IgD-negative memory B cell (primary cell): ENCODE measurements at regions not wholly inside any gene's neighbourhood (a gene's known extent, or its start where the extent isn't known, plus 50 kb on each side); places are given as distances from the start of the nearest gene placed in this dataset.
A peak's percentile ranks its signal among the peaks of the same experiment; 100 is the strongest.

ENCODE experiments used
- H3K27ac Mint-ChIP-seq, 3 donors: one replicate each; pipeline ENCODE4 v1.8.0; 2020 to 2022; ENCODE audit warnings: mild to moderate bottlenecking in 3 of 3, mixed read lengths in 3 of 3, moderate library complexity in 1 of 3
- H3K27me3 Mint-ChIP-seq: one replicate; pipeline ENCODE4 v1.8.0; 2021; ENCODE audit warnings: mixed read lengths
- H3K36me3 Mint-ChIP-seq: one replicate; pipeline ENCODE4 v1.8.0; 2020; ENCODE audit warnings: mild to moderate bottlenecking, mixed read lengths
- H3K4me1 Mint-ChIP-seq, 3 donors: one replicate each; pipeline ENCODE4 v1.8.0; 2020 to 2022; ENCODE audit warnings: mixed read lengths in 3 of 3, mild to moderate bottlenecking in 1 of 3
- H3K4me3 Mint-ChIP-seq, 4 donors: one replicate each; pipeline ENCODE4 v1.8.0; 2020 to 2022; ENCODE audit warnings: mild to moderate bottlenecking in 4 of 4, mixed read lengths in 4 of 4, moderate library complexity in 3 of 4
- H3K9me3 Mint-ChIP-seq, 3 donors: one replicate each; pipeline ENCODE4 v1.8.0; 2020 to 2021; ENCODE audit warnings: mixed read lengths in 3 of 3, mild to moderate bottlenecking in 1 of 3

DNA sequence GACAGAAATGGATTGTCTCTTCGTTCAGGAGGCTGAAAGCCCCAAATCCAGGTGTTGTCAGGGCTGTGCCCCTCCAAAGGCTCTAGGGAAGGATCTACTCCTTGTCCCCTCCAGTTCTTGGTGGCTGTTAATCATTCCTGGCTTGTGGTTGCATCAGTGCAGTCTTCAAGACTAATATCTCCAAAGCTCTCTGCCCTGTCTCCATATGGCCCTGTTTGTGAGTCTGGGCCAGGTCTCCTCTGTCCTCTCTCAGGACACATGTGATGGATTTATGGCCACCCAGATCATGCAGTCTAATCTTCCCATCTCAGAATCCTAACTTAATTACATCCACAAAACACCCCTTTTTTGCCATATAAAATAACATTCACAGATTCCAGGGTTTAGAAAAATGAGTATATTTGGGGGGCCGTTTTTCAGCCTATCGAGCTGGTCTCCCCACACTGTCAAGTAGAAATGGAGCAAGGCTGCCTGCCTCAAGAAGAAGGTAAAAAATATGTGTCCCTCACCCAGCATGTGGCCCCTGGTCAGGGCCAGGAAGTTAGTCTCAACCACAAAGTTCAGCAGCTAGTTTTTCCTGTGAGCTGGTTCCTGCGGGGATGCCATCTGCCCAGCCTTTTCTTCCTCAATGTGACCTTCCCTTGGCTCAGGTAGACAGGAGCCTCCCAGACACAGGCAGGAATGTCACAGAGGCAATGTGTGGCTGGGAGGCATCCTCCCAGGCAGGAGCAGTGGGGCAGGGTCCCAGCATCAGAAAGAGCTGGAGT lies 509.4 kb downstream of the IRX1 start:
- no peaks in the 10 kb centered on the region for H3K4me1 Mint-ChIP-seq
- H3K9me3 Mint-ChIP-seq = peaks cover 0 to 5% (median 3%) of the 10 kb centered on the region in 3 donors
- no peak overlapping the region for H3K4me3 Mint-ChIP-seq
- H3K27ac Mint-ChIP-seq = no peak overlapping the region
- no peaks in the 10 kb centered on the region for H3K36me3 Mint-ChIP-seq
- no peaks in the 10 kb centered on the region for H3K27me3 Mint-ChIP-seq

DNA sequence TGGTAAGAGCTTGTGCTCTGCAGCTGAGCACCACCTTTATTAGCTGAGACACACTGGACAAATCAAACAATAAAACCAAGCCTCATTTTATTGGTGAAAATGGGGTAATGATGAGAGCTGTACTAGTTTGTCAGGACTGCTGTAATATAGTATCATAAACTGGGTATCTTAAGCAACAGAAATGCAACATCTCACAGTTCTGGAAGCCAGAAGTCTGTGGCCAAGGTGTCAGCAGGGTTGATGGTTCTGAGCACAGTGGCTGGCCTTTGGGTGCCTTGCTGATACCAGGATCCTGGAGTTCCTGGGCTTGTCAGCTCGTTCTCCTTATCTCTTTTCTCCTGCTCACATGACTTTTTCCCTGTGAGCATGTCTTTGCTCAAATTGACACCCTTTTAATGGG lies 513.1 kb downstream of the IRX1 start:
- H3K36me3 Mint-ChIP-seq = no peaks in the 10 kb centered on the region
- H3K4me1 Mint-ChIP-seq = no peaks in the 10 kb centered on the region
- peaks cover 0 to 5% (median 3%) of the 10 kb centered on the region in 3 donors for H3K9me3 Mint-ChIP-seq
- no peaks in the 10 kb centered on the region for H3K27me3 Mint-ChIP-seq
- H3K27ac Mint-ChIP-seq = peak overlapping the region in 1 of 3 donors; percentile 48
- no peak overlapping the region for H3K4me3 Mint-ChIP-seq

DNA sequence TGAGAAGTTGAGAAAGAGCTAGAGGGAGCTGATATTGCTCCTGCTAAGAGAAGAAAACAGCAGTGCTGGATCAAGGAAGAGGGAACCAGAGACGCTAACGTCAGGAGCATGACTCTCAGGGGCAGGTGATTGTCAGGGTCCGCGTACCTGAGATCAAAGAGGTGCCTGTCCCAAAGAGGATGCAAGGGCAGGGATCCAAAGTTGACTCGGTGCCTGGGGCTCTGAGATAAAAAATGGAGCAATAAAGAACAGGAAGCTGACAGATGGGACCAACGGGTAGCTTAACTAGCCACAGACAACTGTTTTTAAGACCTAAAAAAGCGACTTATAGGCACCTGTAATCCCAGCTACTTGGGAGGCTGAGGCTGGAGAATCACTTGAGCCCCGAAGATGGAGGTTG lies 517.8 kb downstream of the IRX1 start:
- H3K4me3 Mint-ChIP-seq = peak overlapping the region in 1 of 4 donors; percentile 15
- no peaks in the 10 kb centered on the region for H3K4me1 Mint-ChIP-seq
- H3K36me3 Mint-ChIP-seq = no peaks in the 10 kb centered on the region
- H3K27me3 Mint-ChIP-seq = no peaks in the 10 kb centered on the region
- peaks cover 2 to 5% (median 5%) of the 10 kb centered on the region in 3 donors for H3K9me3 Mint-ChIP-seq
- H3K27ac Mint-ChIP-seq = no peak overlapping the region

DNA sequence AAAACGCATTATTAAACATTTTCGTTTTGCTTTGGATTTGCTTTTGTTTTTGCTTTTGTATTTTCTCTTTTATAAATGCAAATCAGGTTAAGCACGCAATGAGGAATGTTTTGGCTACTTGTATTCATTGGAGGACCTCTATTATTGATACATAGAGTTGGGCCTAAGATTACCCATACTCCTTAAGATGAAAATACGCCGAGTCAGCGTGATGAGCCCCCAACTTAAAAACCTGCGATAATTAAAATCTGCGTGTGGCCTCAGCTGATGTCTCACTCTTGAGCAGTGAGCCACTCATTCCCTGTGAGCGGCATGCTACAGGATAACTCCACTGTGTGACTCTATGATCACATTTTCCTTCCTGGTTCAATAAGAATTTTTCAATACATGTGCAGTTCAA lies 518.3 kb downstream of the IRX1 start:
- no peak overlapping the region for H3K27ac Mint-ChIP-seq
- no peak overlapping the region for H3K4me3 Mint-ChIP-seq
- H3K4me1 Mint-ChIP-seq = no peaks in the 10 kb centered on the region
- H3K9me3 Mint-ChIP-seq = peaks cover 2 to 5% (median 5%) of the 10 kb centered on the region in 3 donors
- no peaks in the 10 kb centered on the region for H3K27me3 Mint-ChIP-seq
- H3K36me3 Mint-ChIP-seq = no peaks in the 10 kb centered on the region

DNA sequence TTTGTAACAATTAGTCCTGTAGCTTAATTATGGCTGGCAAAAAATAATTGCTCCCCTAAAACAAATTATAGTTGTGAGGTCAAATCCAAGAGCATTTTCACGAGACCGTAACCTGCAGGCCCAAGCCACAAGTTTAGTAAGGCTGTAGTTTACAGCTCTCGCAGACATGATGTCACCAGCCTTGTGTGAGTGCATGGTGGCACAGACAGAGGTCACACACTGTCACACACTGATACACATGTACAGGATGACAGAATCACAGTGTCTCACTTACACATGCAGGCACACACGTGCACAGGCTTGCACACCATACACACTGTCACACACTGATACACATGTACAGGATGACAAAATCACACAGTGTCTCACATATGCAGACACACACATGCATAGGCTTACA lies 518.8 kb downstream of the IRX1 start:
- H3K27me3 Mint-ChIP-seq = no peaks in the 10 kb centered on the region
- no peak overlapping the region for H3K4me3 Mint-ChIP-seq
- H3K4me1 Mint-ChIP-seq = no peaks in the 10 kb centered on the region
- peaks cover 2 to 5% (median 5%) of the 10 kb centered on the region in 3 donors for H3K9me3 Mint-ChIP-seq
- peaks cover 1% of the 10 kb centered on the region for H3K36me3 Mint-ChIP-seq
- no peak overlapping the region for H3K27ac Mint-ChIP-seq

DNA sequence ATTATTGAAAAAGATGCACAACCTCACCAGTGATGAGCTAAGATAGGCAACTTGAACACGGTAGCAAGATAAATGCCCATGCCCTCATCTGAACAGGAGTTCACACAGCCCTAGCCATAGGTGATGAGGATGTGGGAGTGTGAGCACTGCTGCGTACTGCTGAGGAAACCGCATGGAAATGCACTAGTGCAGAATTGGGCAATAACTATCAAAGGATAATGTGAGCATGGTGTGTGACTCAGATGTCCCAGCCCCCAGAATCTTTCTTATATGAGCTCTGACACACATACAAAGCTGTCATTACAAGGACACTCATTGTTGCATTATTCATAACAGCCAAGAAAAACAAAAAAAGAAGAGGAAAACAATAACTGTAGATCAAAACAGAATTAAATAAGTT lies 521.2 kb downstream of the IRX1 start:
- Mint-ChIP-seq H3K27me3 (no peaks in the 10 kb centered on the region), H3K27ac (no peak overlapping the region)

DNA sequence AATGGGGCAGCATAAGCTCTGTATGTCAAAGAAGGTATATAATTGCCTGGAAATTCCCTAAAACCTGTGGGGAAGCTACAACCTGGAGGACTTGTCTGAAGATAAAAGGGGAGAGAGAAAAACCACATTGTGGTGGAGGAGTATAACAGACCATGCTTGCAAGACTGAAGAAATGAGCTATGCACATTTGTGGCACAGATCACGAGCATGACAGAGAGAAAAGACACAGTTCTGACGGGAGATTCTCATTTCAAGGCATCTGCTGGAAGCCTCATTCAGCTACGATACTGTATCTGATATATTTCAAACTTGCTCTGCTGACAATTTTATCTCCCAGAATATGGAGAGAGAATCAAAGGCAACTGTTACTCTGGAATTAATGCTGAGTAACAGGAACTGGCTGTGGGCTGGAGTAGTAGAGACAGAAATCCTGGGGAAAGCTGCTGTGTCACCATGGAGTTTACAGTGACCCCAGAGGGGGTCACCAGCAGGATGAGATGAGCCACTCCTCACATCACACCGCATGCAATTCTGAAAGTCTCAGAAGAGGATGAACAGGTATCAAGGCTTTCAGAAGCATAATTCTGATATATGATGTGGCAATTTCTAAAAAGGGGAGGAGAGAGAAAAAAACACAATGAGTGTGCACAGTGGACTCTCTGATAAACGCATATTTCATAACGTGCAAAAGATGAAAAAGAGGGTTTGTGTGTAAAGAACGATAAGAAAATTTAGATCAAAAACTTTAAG lies 528.8 kb downstream of the IRX1 start:
- H3K4me3 Mint-ChIP-seq = no peak overlapping the region
- H3K9me3 Mint-ChIP-seq = peaks cover 5 to 21% (median 6%) of the 10 kb centered on the region in 3 donors
- no peaks in the 10 kb centered on the region for H3K27me3 Mint-ChIP-seq
- no peaks in the 10 kb centered on the region for H3K4me1 Mint-ChIP-seq
- H3K27ac Mint-ChIP-seq = no peak overlapping the region
- H3K36me3 Mint-ChIP-seq = no peaks in the 10 kb centered on the region

More for the DNA sequence above, 521.2 kb downstream of the IRX1 start:
- Mint-ChIP-seq H3K4me3 (no peak overlapping the region), H3K9me3 (peaks cover 2 to 9% (median 7%) of the 10 kb centered on the region in 3 donors), H3K4me1 (no peaks in the 10 kb centered on the region), H3K36me3 (peaks cover 1% of the 10 kb centered on the region)

DNA sequence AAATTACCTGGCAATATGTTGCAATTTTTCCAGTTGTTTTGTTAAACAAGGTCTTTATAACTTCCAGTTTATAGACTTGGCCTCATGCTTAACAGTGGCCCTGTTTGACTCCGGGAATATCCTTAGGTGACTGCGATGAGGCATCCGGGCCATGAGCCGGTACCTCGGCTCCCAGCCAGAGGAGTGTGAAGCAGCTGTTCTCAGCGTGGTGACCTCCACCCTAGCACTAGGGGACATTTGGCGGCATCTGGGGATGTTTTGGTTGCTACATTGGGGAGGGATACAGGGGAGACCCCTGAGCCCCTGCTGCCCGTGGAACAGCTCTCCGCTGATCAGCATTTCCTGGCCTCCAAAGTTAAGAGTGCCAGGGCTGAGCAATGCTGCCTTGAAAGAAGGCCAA lies 533.4 kb downstream of the IRX1 start:
- H3K4me3 Mint-ChIP-seq = no peak overlapping the region
- H3K36me3 Mint-ChIP-seq = no peaks in the 10 kb centered on the region
- H3K27me3 Mint-ChIP-seq = no peaks in the 10 kb centered on the region
- no peaks in the 10 kb centered on the region for H3K4me1 Mint-ChIP-seq
- peaks cover under 1 to 20% (median 6%) of the 10 kb centered on the region in 3 donors for H3K9me3 Mint-ChIP-seq
- no peak overlapping the region for H3K27ac Mint-ChIP-seq

DNA sequence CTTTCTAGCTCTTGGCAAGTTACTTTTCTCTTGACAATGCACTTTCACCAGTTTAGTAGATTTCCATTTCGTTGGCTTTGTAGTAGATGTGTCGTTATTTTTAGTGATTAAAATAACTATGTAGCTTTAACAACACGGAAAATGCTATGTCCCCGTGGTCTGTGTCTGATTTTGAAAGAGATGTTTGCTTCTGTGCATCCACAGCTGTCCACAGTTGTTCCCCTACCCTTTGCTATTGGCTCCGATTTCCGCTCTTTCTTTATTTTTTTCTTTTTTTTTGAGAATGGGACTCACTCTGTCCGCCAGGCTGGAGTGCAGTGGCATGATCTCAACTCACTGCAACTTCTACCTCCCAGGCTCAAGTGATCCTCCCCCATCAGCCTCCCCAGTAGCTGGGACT lies 533.9 kb downstream of the IRX1 start:
- H3K4me1 Mint-ChIP-seq = no peaks in the 10 kb centered on the region
- H3K4me3 Mint-ChIP-seq = no peak overlapping the region
- no peaks in the 10 kb centered on the region for H3K36me3 Mint-ChIP-seq
- H3K27me3 Mint-ChIP-seq = no peaks in the 10 kb centered on the region
- H3K27ac Mint-ChIP-seq = no peak overlapping the region
- H3K9me3 Mint-ChIP-seq = peaks cover 2 to 17% (median 4%) of the 10 kb centered on the region in 3 donors

DNA sequence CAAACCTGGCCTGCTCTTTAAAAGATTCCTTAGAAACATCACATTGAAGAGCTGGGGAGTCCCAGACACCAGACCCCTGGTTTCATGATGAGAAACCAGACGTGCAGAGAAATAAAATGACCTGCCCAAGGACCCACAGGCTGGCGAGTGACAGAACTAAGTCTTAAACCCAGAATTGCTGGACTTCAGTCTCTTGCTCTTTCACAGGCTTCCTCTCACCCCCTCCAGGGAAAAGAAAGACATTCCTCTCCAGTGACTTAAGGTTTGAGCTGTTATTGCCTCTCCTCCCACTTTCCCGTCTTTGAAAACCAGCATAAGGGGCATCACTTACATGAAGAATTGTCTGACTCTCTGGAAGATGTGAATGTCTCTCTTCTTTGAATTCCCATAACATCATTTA lies 535.2 kb downstream of the IRX1 start:
- Mint-ChIP-seq H3K4me3 (no peak overlapping the region), H3K27me3 (no peaks in the 10 kb centered on the region), H3K9me3 (peaks cover 0 to 12% (median 2%) of the 10 kb centered on the region in 3 donors), H3K4me1 (no peaks in the 10 kb centered on the region), H3K27ac (no peak overlapping the region), H3K36me3 (no peaks in the 10 kb centered on the region)

DNA sequence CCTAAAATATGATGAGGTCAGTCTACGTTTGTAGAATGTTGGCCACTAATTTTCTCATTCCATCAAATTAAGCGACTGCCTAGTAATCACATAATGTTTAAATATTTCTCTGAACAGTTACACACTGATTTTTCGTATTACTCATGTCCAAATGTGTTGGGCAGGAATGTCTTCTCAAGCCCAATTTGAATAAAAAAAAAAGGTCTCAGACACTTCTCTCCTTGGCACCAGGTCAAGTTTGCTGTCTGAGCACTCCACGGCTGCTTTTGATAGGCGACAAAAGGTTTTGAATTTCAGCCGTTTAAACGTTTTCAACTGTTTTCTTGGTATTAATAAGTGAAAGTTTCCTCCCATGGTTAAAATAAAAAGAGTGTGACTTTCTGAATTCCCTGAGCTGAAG lies 542.1 kb downstream of the IRX1 start:
- H3K9me3 Mint-ChIP-seq = peaks cover 2 to 12% (median 4%) of the 10 kb centered on the region in 3 donors
- no peak overlapping the region for H3K4me3 Mint-ChIP-seq

DNA sequence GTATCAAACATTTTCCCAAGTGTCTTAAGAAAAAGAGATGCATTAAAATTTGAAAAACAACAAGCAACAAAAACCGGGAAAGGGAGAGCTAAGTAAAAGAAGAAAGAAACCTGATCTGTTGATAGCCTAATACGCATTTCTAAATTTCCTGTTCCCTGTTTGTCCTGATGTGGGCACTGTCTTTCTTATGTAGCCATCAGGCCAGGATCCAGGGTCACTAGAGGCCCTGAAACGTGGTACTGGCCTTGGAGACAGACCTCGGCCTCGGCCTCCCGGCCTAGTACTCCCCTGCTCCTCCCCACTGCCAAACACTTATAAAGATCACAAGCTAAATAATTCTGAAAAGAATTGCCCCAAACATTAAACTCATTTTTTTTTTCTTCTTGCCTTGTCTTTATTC lies 547.2 kb downstream of the IRX1 start:
- H3K4me3 Mint-ChIP-seq = no peak overlapping the region
- H3K27me3 Mint-ChIP-seq = no peaks in the 10 kb centered on the region
- H3K9me3 Mint-ChIP-seq = peaks cover 2 to 11% (median 3%) of the 10 kb centered on the region in 3 donors
- no peaks in the 10 kb centered on the region for H3K4me1 Mint-ChIP-seq
- no peaks in the 10 kb centered on the region for H3K36me3 Mint-ChIP-seq
- H3K27ac Mint-ChIP-seq = no peak overlapping the region

More for the DNA sequence above, 542.1 kb downstream of the IRX1 start:
- H3K4me1 Mint-ChIP-seq = no peaks in the 10 kb centered on the region
- H3K36me3 Mint-ChIP-seq = no peaks in the 10 kb centered on the region
- no peaks in the 10 kb centered on the region for H3K27me3 Mint-ChIP-seq
- no peak overlapping the region for H3K27ac Mint-ChIP-seq

DNA sequence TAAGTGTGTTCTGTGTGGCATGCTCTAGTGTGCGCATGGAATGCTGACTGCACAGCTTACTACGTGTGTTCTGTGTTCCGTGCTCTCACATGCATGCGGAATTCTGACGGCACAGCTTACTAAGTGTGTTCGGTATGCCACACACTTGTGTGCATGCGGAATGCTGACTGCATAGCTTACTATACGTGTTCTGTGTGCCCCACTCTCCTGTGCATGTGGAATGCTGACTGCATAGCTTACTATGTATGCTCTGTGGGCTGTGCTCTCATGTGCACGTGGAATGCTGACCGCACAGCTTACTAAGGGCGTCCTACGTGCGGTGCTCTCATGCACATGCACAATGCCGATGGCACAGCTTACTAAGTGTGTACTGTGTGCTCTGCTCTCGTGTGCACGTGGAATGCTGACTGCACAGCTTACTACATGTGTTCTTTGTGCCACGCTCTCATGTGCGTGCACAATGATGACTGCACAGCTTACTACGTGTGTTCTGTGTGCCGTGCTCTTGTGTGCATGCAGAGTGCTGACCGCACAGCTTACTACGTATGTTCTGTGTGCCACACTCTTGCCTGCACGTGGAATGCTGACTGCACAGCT lies 548.9 kb downstream of the IRX1 start:
- Mint-ChIP-seq H3K4me3 (no peak overlapping the region), H3K4me1 (no peaks in the 10 kb centered on the region), H3K27ac (no peak overlapping the region), H3K27me3 (no peaks in the 10 kb centered on the region), H3K36me3 (no peaks in the 10 kb centered on the region), H3K9me3 (peaks cover 0 to 6% (median 2%) of the 10 kb centered on the region in 3 donors)

DNA sequence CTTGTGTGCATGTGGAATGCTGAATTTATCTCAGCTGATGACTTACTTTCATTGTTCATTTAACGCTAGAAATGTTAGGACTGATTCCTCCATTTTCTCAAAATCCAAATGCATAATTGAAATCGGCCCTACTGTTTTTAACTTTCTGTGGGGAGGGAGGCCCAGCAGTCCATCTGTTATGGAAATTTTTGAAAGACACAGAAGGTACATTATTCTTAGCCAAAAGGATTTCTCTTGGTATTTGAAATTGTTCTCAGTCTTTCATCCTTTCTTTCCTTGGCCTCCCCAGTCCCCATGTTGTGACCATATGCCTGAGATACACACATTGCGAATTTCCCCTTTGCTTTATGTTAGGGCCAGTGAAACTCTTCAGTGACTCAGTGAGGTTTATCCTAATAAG lies 549.9 kb downstream of the IRX1 start:
- no peaks in the 10 kb centered on the region for H3K36me3 Mint-ChIP-seq
- no peaks in the 10 kb centered on the region for H3K27me3 Mint-ChIP-seq
- peaks cover 0 to 6% (median 2%) of the 10 kb centered on the region in 3 donors for H3K9me3 Mint-ChIP-seq
- H3K4me3 Mint-ChIP-seq = no peak overlapping the region
- no peak overlapping the region for H3K27ac Mint-ChIP-seq
- no peaks in the 10 kb centered on the region for H3K4me1 Mint-ChIP-seq

DNA sequence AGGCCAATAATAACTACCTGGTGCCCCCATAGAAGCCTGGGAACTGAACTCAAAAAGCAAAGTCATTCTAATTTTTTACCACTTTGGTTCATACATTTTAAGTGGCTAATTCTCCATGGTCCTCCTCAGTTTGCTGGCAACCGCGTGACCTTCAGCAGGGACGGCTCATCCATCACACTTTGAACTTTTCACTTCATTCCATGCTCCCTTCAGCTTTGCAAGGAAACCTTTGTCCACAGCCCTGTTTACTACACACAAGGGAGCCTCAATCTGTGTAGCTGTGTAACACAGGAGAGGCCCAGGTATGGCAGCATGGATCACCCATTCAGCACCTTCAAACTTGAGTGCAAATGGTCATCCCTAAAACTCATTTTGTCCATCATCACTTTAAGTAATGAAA lies 552.4 kb downstream of the IRX1 start:
- no peaks in the 10 kb centered on the region for H3K27me3 Mint-ChIP-seq
- H3K4me1 Mint-ChIP-seq = no peaks in the 10 kb centered on the region
- H3K27ac Mint-ChIP-seq = no peak overlapping the region
- H3K36me3 Mint-ChIP-seq = no peaks in the 10 kb centered on the region
- no peak overlapping the region for H3K4me3 Mint-ChIP-seq
- H3K9me3 Mint-ChIP-seq = peaks cover 0 to 6% (median 2%) of the 10 kb centered on the region in 3 donors
